Body of pancreas (tissue), 4 donors: ENCODE measurements at regions not wholly inside any gene's neighbourhood (a gene's known extent, or its start where the extent isn't known, plus 50 kb on each side); places are given as distances from the start of the nearest gene placed in this dataset.

Experiments
- CTCF ChIP-seq, 7 experiments: fragments of 450-650 bp in 4 of 7; fragments of 200-600 bp in 3 of 7; sonication (generic) in 3 of 7; IDR thresholded peaks; one replicate each; pipeline ENCODE4 v1.5.1; 2016 to 2019; ENCODE audit warnings: antibody characterized with exemption in 7 of 7
- POLR2A ChIP-seq, 3 donors: fragments of 450-650 bp; IDR thresholded peaks; one replicate each; pipeline ENCODE4 v1.6.1; 2016; ENCODE audit warnings: antibody characterized with exemption in 3 of 3, mild to moderate bottlenecking in 2 of 3

GRCh38 chr9:86735772-86736458, 211.4 kb downstream of the GAS1 start:
- TF ChIP-seq CTCF (IDR thresholded peaks at IDR 0.05) (no peak), POLR2A (IDR thresholded peaks at IDR 0.05) (no peak)
